ENCODE measurements at regions not wholly inside any gene's neighbourhood (a gene's known extent, or its start where the extent isn't known, plus 50 kb on each side); places are given as distances from the start of the nearest gene placed in this dataset.

DNA sequence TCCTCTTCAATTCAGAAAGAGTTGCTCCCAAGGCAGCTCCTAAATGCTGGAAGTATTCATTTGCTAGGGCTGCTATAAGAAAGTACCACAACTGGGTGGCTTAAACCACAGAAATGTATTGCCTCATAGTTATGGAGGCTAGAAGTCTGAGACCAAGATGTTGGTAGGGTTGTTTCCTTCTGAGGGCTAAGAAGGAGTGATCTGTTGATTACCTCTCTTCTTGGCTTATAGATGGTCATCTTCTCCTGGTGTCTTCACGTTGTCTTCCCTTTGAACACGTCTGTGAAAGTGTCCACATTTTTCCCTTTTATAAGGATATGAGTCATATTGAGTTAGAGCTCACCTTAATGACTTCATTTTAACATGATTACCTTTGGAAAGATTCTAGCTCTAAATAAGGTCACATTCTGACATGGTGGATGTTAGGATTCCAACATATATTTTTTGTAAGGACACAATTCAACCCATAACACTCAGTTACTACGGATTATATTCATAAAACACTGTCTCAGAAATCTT lies 266.3 kb downstream of the SPATA18 start:
- no peak overlapping the region for H3K27ac ChIP-seq (ENCODE audit: low read depth, low read length)
- H3K23me2 ChIP-seq (ENCODE audit: low read depth, low read length): no peaks in the 10 kb centered on the region
- H2AK5ac ChIP-seq (ENCODE audit: low read depth, low read length): no peak overlapping the region
- no peak overlapping the region for H2BK15ac ChIP-seq (ENCODE audit: low read length)
- H2AFZ ChIP-seq (ENCODE audit: low read length): no peak overlapping the region
- no peak overlapping the region for H3K9ac ChIP-seq (replicated peaks in 1 of 4; ENCODE audit: extremely low read depth in 1 of 4, low read depth in 3 of 4, low read length in 3 of 4)
- FAIRE-seq (no peak), DNase-seq (ENCODE audit: low read depth in 1 of 2, low spot score in 2 of 2) (no peak)
- H3K14ac ChIP-seq (ENCODE audit: insufficient read length): no peak overlapping the region
- TF ChIP-seq, protein P1, sequence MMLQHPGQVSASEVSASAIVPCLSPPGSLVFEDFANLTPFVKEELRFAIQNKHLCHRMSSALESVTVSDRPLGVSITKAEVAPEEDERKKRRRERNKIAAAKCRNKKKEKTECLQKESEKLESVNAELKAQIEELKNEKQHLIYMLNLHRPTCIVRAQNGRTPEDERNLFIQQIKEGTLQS (IDR thresholded peaks at IDR 0.05; ENCODE audit: insufficient read depth, low read depth, low read length): no peak
- TF ChIP-seq KDM4A (IDR thresholded peaks at IDR 0.05; ENCODE audit: low read depth, low read length, severe bottlenecking): no peak
- no peak for TF ChIP-seq POLR2A (IDR thresholded peaks at IDR 0.05; ENCODE audit: control extremely low read depth in 1 of 2, low read depth in 2 of 2, low read length in 2 of 2)
- TF ChIP-seq GABPA (IDR thresholded peaks at IDR 0.05; ENCODE audit: borderline replicate concordance, insufficient read depth, low read length): no peak
- TF ChIP-seq, protein P2, sequence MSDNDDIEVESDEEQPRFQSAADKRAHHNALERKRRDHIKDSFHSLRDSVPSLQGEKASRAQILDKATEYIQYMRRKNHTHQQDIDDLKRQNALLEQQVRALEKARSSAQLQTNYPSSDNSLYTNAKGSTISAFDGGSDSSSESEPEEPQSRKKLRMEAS (IDR thresholded peaks at IDR 0.05): no peak
- no peak for TF ChIP-seq CREB1 (IDR thresholded peaks at IDR 0.05)
- TF ChIP-seq JUN (IDR thresholded peaks at IDR 0.05; ENCODE audit: low read depth, low read length): no peak
- TF ChIP-seq NRF1 (IDR thresholded peaks at IDR 0.05; ENCODE audit: low read depth, low read length): no peak
- no peak for TF ChIP-seq TEAD4 (IDR thresholded peaks at IDR 0.05; ENCODE audit: low read depth, low read length)
- TF ChIP-seq SAP30 (IDR thresholded peaks at IDR 0.05; ENCODE audit: insufficient read depth, insufficient replicate concordance, low read length): no peak
- no peak for TF ChIP-seq SIRT6 (IDR thresholded peaks at IDR 0.05; ENCODE audit: low read length)
- no peak overlapping the region for H2BK5ac ChIP-seq (ENCODE audit: low read depth, low read length)
- no peak overlapping the region for H3K4me2 ChIP-seq (ENCODE audit: insufficient read depth in 1 of 2, low read depth in 2 of 2, low read length in 2 of 2)
- no peak overlapping the region for H2BK12ac ChIP-seq (ENCODE audit: low read depth, low read length)
- ChIA-PET CTCF (ENCODE audit: partially characterized antibody) (no interaction called here), POLR2A (ENCODE audit: partially characterized antibody) (no interaction called here)
- no peak overlapping the region for H4K5ac ChIP-seq (ENCODE audit: insufficient read length, low read depth, low read length)
- no peaks in the 10 kb centered on the region for H3K36me3 ChIP-seq (ENCODE audit: control insufficient read depth in 2 of 4, insufficient read depth in 4 of 4, low read length in 3 of 4)
- H4K20me1 ChIP-seq (replicated peaks in 1 of 2; ENCODE audit: control insufficient read depth in 1 of 2, insufficient read depth in 2 of 2, low read length in 2 of 2): no peaks in the 10 kb centered on the region
- H3K23ac ChIP-seq (ENCODE audit: insufficient read length): no peak overlapping the region
- no peak overlapping the region for H3K18ac ChIP-seq (ENCODE audit: extremely low read depth, low read length)
- H2BK120ac ChIP-seq (replicated peaks; ENCODE audit: low read depth, low read length): no peak overlapping the region
- H3K4ac ChIP-seq (replicated peaks; ENCODE audit: insufficient read length, low read depth, low read length): no peak overlapping the region
- H3K4me3 ChIP-seq (ENCODE audit: extremely low read depth in 1 of 4, insufficient read depth in 2 of 4, low read depth in 3 of 4, low read length in 4 of 4): no peak overlapping the region
- WGBS, 2 experiments (ENCODE audit: extremely low coverage in 1 of 2, insufficient coverage in 1 of 2, insufficient read length in 1 of 2, insufficient replicate concordance in 2 of 2, low coverage in 1 of 2, low lambda C conversion rate in 2 of 2, missing lambda C conversion rate in 1 of 2): 61% methylated on average over 3 of the region's 3 CpGs; no CpG with 5 or more reads in 1 of the 2 experiments
- no peaks in the 10 kb centered on the region for H3K79me1 ChIP-seq (ENCODE audit: low read depth, low read length)
- no peak overlapping the region for H2BK20ac ChIP-seq (ENCODE audit: low read length)
- H3K9me3 ChIP-seq (ENCODE audit: insufficient read depth in 2 of 2, low read depth in 1 of 2, low read length in 1 of 2): no peaks in the 10 kb centered on the region
- no peak overlapping the region for H3K56ac ChIP-seq (replicated peaks; ENCODE audit: insufficient read length, low read depth, low read length)
- no peak overlapping the region for H4K91ac ChIP-seq (replicated peaks; ENCODE audit: insufficient read length, low read length)
- no peak overlapping the region for H4K8ac ChIP-seq (ENCODE audit: extremely low read depth, insufficient read depth, low read length)
- no peaks in the 10 kb centered on the region; a peak in 1 of 7 replicates for H3K27me3 ChIP-seq (replicated peaks in 1 of 4; ENCODE audit: control insufficient read depth in 3 of 4, extremely low read depth in 1 of 4, insufficient read depth in 3 of 4, low read length in 3 of 4)
- H3K79me2 ChIP-seq (ENCODE audit: control insufficient read depth in 1 of 2, insufficient read depth in 2 of 2, low read length in 2 of 2): no peaks in the 10 kb centered on the region
- H3K4me1 ChIP-seq (replicated peaks in 1 of 4; ENCODE audit: control insufficient read depth in 3 of 4, insufficient read depth in 4 of 4, low read length in 3 of 4): no peaks in the 10 kb centered on the region

Measured in H1 (cell line).